Natural killer cell treated with Interleukin-12 subunit alpha and Interleukin-12 subunit beta and Interleukin-15 and Interleukin-18, amount 100 ng/mL, for 72 hours (primary cell): ENCODE measurements at regions not wholly inside any gene's neighbourhood (a gene's known extent, or its start where the extent isn't known, plus 50 kb on each side); places are given as distances from the start of the nearest gene placed in this dataset.

Source experiments
- ATAC-seq, 2 donors: fragments of 150-1000 bp; cut with Tn5 transposase in 1 of 2; sonication (Bioruptor Pico), chemical (Tn5 transposase) in 1 of 2; 2 replicates each; pipeline ENCODE4 v1.10.0; 2021
- DNase-seq: peaks from one replicate; pipeline ENCODE4 v3.0.0; 2022; ENCODE audit warnings: low spot score
- H3K27ac Mint-ChIP-seq, 2 donors: 1 replicate in 1 of 2; 2 replicates in 1 of 2; pipeline ENCODE4 v1.8.0; 2022; ENCODE audit warnings: mixed read lengths in 2 of 2, mild to moderate bottlenecking in 1 of 2, moderate library complexity in 1 of 2
- H3K27me3 Mint-ChIP-seq, 2 donors: 1 replicate in 1 of 2; 2 replicates in 1 of 2; pipeline ENCODE4 v1.8.0; 2022; ENCODE audit warnings: mixed read lengths in 2 of 2
- H3K36me3 Mint-ChIP-seq: one replicate; pipeline ENCODE4 v1.8.0; 2022; ENCODE audit warnings: mixed read lengths
- H3K4me1 Mint-ChIP-seq, 2 donors: 1 replicate in 1 of 2; 2 replicates in 1 of 2; pipeline ENCODE4 v1.8.0; 2022; ENCODE audit warnings: low read depth in 2 of 2, mixed read lengths in 2 of 2, mild to moderate bottlenecking in 1 of 2
- H3K4me3 Mint-ChIP-seq: one replicate; pipeline ENCODE4 v1.8.0; 2022; ENCODE audit warnings: mixed read lengths
- H3K9me3 Mint-ChIP-seq: 2 replicates; pipeline ENCODE4 v1.8.0; 2022; ENCODE audit warnings: mixed read lengths

DNA sequence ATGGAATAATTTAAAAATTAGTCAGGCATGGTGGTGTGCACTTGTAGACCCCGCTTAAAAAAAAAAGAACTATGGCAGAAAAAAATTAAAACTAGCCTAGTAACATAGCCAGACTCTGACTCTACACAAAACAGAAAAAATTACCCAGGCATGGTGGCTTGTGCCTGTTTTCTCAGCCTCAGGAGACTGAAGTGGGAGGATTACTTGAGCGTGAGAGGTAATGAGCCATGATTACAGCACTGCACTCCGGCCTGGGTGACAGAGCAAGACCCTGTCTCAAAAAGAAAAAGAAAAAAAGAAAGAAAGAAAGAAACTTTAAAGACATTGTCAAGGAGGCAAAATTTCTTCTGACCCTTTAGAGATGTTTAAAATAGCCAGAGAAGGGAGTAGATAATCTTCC is 109.0 kb upstream of the TMEM106B start:
- Mint-ChIP-seq H3K4me3 (no peak overlapping the region), H3K27me3 (peaks cover 7 to 8% of the 10 kb centered on the region in 2 donors), H3K27ac (no peak overlapping the region), H3K36me3 (no peaks in the 10 kb centered on the region), H3K9me3 (peaks cover 4% of the 10 kb centered on the region), H3K4me1 (no peaks in the 10 kb centered on the region)
- ATAC-seq = no peak
- DNase-seq = no peak

DNA sequence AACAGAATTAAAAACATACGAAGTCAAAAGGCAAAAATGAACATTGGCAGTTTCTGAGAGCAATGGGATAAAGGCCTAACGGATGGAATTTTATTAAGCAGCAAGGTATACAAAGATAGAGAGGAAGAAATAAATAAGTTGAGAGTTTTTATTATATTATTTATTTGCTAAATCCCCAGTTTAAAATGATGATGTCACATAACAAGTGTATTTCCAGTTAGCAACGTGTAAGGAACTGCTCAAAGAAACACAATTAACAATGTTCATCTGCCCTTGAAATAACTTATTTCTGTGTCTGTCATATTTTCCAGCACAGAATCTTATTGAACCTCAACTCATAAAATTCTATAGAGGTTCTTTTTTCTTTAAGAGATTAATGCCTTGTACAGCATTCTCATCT is 108.6 kb upstream of the TMEM106B start:
- ATAC-seq (no peak), DNase-seq (no peak)
- Mint-ChIP-seq H3K4me1 (no peaks in the 10 kb centered on the region), H3K27me3 (peaks cover 7 to 8% of the 10 kb centered on the region in 2 donors), H3K9me3 (peaks cover 4% of the 10 kb centered on the region), H3K36me3 (no peaks in the 10 kb centered on the region), H3K4me3 (no peak overlapping the region), H3K27ac (no peak overlapping the region)

DNA sequence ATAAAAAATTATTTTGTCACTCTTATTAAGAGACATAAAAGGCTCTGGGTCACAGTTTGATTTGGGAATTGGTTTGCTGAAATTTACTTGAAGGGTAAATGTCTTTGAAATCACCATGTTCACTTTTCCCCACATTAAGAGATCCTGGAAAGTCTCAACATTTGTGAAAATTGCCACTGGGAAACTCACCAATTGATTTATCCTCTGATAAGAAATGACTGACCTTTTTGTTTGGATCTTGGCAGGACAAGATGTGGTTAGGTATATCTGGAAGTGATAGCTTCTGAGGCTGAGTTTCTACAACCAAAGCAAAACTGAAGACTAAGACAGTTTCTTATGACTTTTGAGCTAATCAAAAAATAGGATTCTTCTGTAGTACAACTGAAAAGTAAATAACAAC is 107.1 kb upstream of the TMEM106B start:
- peaks cover 4% of the 10 kb centered on the region for H3K9me3 Mint-ChIP-seq
- no peak overlapping the region for H3K4me3 Mint-ChIP-seq
- no peak for DNase-seq
- no peak overlapping the region for H3K27ac Mint-ChIP-seq
- H3K27me3 Mint-ChIP-seq = peaks cover 9 to 10% of the 10 kb centered on the region in 2 donors
- no peaks in the 10 kb centered on the region for H3K36me3 Mint-ChIP-seq
- H3K4me1 Mint-ChIP-seq = no peaks in the 10 kb centered on the region
- no peak for ATAC-seq

DNA sequence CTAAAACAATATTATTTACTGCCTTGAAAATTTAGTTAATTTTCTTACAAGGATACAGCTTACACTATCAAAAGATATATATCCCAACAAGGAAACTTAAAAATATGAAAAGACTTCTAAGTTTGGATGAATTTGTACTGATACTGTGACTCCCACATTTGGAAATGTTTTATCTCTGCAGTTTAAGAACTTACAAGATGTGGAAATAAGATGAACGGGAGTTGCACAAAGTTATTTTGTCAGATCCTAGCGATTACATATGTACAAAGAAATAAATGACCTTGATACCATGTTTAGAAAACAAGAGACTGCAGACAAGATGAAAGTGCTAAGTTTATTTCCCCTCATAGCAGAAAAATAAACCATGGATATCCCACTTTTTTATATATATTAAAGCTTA is 103.7 kb upstream of the TMEM106B start:
- ATAC-seq = no peak
- no peak overlapping the region for H3K27ac Mint-ChIP-seq

DNA sequence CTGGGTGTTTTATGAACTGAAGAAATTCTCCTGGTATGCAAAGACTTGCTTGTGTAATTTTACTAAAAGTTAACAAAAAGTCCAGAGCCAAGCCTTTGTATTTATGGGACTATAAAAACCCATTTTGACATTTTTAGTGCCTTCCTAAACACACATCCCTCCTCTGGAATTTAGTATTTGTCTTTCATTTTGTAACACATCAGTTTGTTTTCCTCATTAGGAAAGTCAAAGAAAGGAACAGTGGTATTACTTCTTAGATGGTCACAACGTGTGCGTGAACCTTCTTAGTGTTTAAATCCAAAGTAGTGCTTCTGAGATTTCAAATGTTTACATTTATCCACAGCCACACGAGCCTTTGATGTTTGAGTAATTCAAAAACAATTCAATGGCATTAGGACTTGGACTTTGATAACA is 103.2 kb upstream of the TMEM106B start:
- Mint-ChIP-seq H3K4me1 (no peaks in the 10 kb centered on the region), H3K36me3 (no peaks in the 10 kb centered on the region), H3K27me3 (peaks cover 28 to 35% of the 10 kb centered on the region in 2 donors), H3K4me3 (no peak overlapping the region), H3K27ac (no peak overlapping the region), H3K9me3 (no peaks in the 10 kb centered on the region)
- ATAC-seq = no peak
- no peak for DNase-seq

More for the DNA sequence above, 103.7 kb upstream of the TMEM106B start:
- H3K27me3 Mint-ChIP-seq = peaks cover 24 to 30% of the 10 kb centered on the region in 2 donors
- no peaks in the 10 kb centered on the region for H3K9me3 Mint-ChIP-seq
- no peak for DNase-seq
- H3K36me3 Mint-ChIP-seq = no peaks in the 10 kb centered on the region
- H3K4me1 Mint-ChIP-seq = no peaks in the 10 kb centered on the region
- no peak overlapping the region for H3K4me3 Mint-ChIP-seq

DNA sequence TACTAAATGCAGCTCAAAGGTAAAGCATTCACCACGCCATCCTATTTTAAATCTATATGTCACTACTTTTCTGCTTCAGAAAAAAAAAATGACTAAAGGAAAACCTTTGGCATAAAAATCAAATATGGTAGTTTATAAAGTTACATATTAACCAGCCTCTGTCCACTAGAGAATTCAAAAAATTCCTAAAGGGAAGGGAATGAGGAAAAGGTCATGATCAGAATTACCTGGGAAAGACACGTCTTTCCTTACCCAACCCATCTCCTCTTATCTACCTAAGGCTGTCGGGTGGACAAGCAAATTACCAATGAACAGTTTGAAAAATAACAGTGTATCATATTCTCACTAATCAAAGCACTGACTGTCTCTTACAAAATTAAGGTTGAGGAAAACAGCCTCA is 100.7 kb upstream of the TMEM106B start:
- DNase-seq (no peak), ATAC-seq (no peak)
- no peaks in the 10 kb centered on the region for H3K9me3 Mint-ChIP-seq
- no peak overlapping the region for H3K27ac Mint-ChIP-seq
- H3K4me3 Mint-ChIP-seq = no peak overlapping the region
- H3K27me3 Mint-ChIP-seq = peaks cover 27 to 43% of the 10 kb centered on the region in 2 donors
- H3K36me3 Mint-ChIP-seq = no peaks in the 10 kb centered on the region
- H3K4me1 Mint-ChIP-seq = no peaks in the 10 kb centered on the region

DNA sequence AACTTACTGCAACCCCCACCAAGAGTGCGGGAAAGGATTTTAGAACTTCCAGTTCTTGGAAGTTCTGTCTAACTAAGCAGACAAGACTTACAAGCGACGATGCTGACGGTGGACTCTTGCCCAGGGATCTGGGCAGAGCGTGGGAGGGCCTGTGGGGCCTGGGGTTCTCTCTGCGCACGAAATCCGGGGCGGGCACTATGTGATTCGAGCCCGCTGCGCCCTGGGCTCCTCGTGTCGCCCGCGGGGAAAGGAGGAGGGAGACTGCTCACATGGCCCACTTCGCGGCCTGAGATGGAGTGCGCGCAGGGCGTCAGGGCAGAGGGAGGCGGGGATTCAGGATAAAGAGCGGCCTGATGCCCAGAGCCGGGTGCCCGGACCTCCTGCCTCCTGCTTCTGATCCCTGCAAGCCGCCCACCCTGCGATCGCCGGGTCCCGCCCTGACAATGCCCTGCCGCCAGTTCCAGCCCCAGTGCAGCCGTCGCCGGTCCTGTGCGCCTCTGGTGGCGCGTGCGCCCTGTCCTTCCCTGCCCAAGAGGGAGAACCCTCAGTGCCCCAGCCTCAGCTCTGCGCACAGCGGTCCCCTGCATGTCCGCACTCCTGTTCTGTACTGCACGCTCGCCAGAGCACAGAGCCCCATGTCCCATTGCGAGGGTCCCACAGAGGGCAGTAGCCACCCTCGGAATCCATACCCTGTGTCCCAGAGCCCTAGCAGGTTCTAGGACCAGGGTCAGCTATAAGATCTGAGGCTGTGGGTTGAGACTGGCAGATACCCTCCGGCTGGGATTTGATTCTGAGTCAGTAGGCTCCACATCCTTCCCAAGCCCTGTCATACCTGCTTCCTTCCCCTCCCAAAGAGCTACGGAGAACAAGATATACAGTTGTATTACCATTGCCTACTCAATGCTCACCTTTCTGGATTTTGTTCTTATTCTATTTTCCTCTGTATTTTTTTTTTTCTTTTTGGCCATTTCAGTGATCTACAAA is 99.4 kb upstream of the TMEM106B start:
- ATAC-seq (peak; percentile 50 to 52), DNase-seq (no peak)
- Mint-ChIP-seq H3K27ac (no peak overlapping the region), H3K4me1 (no peaks in the 10 kb centered on the region), H3K4me3 (no peak overlapping the region), H3K9me3 (no peaks in the 10 kb centered on the region), H3K27me3 (peaks cover 33 to 52% of the 10 kb centered on the region in 2 donors), H3K36me3 (no peaks in the 10 kb centered on the region)

DNA sequence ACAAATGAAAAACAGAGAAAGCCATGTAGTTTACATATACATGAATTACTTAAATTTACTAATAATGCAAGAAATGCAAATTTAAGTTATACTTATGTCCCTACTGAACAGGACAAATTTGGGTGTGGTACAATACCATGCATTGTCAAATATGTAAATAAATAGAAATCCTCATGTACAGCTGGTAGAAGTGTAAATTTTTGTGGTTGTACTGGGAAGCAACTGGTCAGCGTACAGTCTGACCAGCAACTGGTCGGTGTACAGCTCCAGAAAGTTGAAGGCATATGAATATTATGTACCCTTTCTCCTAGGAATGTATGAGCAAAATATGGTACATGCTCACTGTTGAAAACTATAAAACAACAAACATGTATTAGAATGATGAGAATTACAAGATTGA is 93.9 kb upstream of the TMEM106B start:
- Mint-ChIP-seq H3K4me3 (no peak overlapping the region), H3K27me3 (peaks cover 21 to 31% of the 10 kb centered on the region in 2 donors), H3K36me3 (no peaks in the 10 kb centered on the region), H3K27ac (no peak overlapping the region), H3K9me3 (no peaks in the 10 kb centered on the region), H3K4me1 (no peaks in the 10 kb centered on the region)
- no peak for DNase-seq
- no peak for ATAC-seq

DNA sequence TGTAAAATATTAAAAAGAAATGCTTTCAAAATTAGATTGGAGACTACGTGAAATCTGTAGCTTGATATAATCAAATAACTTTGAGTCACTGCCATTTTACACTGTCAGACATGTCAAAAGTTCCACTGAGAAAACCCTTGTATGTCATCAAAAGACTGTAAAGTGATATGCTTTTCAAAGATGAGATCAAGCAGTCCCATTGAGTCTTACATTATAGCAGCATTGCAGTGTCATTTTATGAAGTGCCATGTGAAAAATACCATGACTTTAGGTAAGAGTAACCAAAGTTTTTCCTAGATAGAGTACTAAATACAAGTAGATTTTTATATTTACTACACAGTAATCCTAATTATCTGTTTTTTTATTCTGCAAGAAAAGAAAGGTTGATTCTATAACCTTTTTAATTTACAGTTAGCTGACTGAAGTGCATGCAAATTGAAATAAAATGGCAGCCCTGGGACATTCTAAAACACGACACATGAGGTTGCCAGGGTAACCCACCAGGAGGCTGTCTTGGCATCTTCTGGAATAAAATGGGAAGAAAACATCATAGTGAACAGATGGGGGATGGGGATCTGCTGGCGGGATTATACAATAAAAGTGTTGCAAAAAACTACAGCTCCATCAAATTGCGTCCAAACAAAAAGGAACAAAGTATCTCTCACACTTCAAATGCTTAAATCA is 91.3 kb upstream of the TMEM106B start:
- Mint-ChIP-seq H3K36me3 (no peaks in the 10 kb centered on the region), H3K4me3 (no peak overlapping the region), H3K27me3 (peaks cover 21 to 36% of the 10 kb centered on the region in 2 donors), H3K4me1 (no peaks in the 10 kb centered on the region), H3K27ac (no peak overlapping the region), H3K9me3 (no peaks in the 10 kb centered on the region)
- ATAC-seq (no peak), DNase-seq (no peak)

DNA sequence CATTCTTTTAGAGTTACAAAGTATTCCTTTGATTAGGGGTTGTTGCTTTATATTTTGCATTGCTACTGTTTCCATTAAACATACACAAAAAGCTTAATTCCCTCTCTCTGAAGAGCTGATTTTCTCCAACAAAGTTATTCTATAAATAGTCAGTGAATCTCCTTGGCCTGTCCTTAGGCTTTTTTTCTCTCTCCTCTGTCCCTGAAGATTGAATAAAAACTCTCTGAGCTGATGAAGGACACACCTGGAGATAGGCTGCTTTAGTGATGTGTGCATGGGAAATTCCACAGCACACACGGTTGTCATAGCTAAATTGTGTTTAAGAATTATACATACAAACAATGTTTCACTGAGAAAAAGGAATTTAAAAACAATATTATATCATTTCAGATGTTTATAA is 90.5 kb upstream of the TMEM106B start:
- Mint-ChIP-seq H3K36me3 (no peaks in the 10 kb centered on the region), H3K27ac (no peak overlapping the region), H3K4me1 (no peaks in the 10 kb centered on the region), H3K4me3 (no peak overlapping the region), H3K9me3 (no peaks in the 10 kb centered on the region), H3K27me3 (peaks cover 24 to 39% of the 10 kb centered on the region in 2 donors)
- ATAC-seq (no peak), DNase-seq (no peak)

DNA sequence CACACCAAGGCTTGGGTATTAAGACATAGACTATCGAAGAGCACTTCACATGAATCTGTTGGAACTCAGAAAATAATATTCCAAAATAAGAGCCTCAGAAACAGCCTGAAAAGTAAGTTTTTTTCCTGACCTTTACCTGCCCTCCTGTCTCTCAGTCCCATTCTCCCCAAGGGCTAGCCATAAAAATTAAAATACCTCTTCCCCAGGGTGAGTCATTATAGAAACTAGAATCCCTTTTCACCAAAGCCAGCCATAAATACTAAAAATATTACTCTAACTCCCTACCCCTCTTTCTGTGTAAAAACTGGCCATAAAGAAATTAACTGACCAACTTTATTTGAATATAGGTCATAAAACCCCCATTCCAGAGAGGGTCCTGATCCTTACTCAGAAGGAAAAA is 87.9 kb upstream of the TMEM106B start:
- no peaks in the 10 kb centered on the region for H3K9me3 Mint-ChIP-seq
- H3K27ac Mint-ChIP-seq = no peak overlapping the region
- no peaks in the 10 kb centered on the region for H3K4me1 Mint-ChIP-seq
- ATAC-seq (no peak), DNase-seq (no peak)
- no peak overlapping the region for H3K4me3 Mint-ChIP-seq
- peaks cover 27 to 41% of the 10 kb centered on the region in 2 donors for H3K27me3 Mint-ChIP-seq
- no peaks in the 10 kb centered on the region for H3K36me3 Mint-ChIP-seq

DNA sequence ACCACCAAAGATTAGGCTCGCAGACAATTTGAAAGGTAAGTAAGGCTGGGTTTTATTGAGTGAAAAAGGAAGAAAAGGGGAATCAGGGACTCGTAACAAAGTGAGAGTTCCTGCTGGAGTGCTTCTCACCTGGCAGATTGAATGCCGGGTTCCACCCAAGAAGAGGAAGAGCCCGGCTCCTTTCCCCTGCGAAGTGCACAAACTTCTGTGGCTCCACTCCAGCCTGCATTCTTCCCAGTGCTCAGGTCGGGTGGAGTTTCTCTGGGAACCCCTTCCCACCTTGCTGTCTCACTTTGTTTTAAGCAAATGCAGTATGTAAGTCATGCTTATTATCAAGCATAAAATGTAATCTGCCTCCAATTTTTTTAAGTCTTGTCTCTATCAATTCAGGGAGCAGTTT is 87.1 kb upstream of the TMEM106B start:
- Mint-ChIP-seq H3K36me3 (no peaks in the 10 kb centered on the region), H3K4me3 (no peak overlapping the region), H3K27me3 (peaks cover 27 to 44% of the 10 kb centered on the region in 2 donors), H3K4me1 (no peaks in the 10 kb centered on the region), H3K27ac (no peak overlapping the region), H3K9me3 (no peaks in the 10 kb centered on the region)
- ATAC-seq (no peak), DNase-seq (no peak)

DNA sequence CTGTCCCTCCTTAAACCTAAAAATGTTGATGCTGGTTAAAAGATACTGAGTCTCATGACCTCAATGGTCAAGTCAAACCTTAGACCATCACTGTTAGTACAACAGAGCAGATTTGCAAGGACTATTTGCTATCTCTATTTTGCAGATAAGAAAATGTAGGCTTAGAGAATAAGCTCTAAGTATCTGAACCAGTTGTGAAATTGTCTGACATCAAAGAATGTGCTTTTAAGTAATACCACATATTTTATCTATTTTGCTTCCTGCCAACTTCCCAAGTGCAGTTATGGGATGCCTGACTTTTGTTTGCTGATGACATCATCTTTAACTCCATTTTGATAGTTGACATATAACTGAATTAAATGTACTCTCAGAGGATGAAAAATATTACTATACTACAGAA is 83.6 kb upstream of the TMEM106B start:
- DNase-seq (no peak), ATAC-seq (no peak)
- peaks cover 11% of the 10 kb centered on the region in 2 donors for H3K4me1 Mint-ChIP-seq
- H3K27me3 Mint-ChIP-seq = peaks cover 22 to 42% of the 10 kb centered on the region in 2 donors
- no peaks in the 10 kb centered on the region for H3K36me3 Mint-ChIP-seq
- H3K4me3 Mint-ChIP-seq = no peak overlapping the region
- H3K9me3 Mint-ChIP-seq = peaks cover 2% of the 10 kb centered on the region
- no peak overlapping the region for H3K27ac Mint-ChIP-seq

DNA sequence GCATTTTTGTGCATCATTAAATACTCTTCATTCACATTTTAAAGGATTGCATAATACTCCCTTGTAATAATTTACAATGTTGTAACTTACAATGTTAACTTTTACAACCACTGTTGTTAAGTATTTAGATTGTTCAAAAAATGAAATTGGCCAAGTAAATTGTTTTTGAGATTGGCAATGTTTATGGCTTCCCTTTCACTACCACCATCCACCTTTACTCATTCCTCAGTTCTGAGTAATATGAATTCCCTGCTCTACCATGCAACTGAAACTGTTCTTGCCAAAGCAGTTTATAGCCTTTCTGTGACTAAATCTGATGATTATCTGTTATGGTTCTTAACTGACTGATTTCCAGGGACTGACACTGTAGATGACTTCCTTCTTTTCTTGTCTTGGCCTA is 80.5 kb upstream of the TMEM106B start:
- Mint-ChIP-seq H3K4me3 (no peak overlapping the region), H3K9me3 (peaks cover 7% of the 10 kb centered on the region), H3K4me1 (peaks cover 11% of the 10 kb centered on the region in 2 donors), H3K27me3 (peaks cover 11 to 12% of the 10 kb centered on the region in 2 donors), H3K27ac (peak overlapping the region in 1 of 2 donors; percentile 31), H3K36me3 (no peaks in the 10 kb centered on the region)
- DNase-seq (no peak), ATAC-seq (no peak)
